Amniotic stem cell (primary cell): ENCODE measurements at regions not wholly inside any gene's neighbourhood (a gene's known extent, or its start where the extent isn't known, plus 50 kb on each side); places are given as distances from the start of the nearest gene placed in this dataset.
"Not testable (repeated sequence)": the region's sequence is repeated elsewhere in the genome, so short reads cannot be mapped to it uniquely, and the experiment has no call there.

Experiments
- DNase-seq: peaks from one replicate; lab custom pipeline; 2025; lab: John Stamatoyannopoulos, UW

DNA sequence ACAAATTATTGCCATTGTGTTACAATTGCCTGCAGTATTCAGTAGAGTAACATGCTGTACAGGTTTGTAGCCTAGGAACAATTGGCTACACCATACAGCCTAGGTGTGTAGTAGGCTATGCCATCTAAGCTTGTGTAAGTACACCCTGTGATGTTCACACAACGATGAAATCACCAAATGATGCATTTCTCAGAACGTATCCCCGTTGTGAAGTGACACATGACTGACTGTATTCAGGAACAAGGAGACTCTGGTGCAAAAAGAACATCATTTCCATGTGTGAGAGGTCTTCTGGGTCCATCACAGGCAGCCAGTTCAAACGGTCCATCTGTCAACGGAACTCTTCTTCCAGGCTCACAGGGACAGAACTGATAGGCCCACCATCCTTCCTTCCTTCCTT lies 263.7 kb downstream of the ANAPC1 start:
- no peak for DNase-seq

DNA sequence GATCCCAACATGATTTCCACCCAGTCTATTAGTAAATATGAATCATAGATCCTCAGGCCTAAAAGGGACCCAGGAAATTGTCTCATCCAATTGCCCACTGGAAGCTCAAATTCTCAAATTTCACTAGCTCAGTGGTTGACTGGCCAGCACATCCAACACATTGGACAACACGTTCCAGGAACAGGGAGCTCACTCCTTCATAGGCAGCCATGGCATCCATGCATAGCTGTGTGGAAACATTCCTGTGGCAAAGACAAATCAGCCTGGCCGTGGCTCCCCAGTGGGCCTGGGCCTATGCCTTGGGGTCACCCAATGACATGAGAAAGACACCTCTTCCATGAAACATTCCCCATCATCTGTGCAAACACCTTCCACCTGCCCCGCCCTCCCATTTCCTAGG lies 261.1 kb downstream of the ANAPC1 start:
- DNase-seq: no peak

DNA sequence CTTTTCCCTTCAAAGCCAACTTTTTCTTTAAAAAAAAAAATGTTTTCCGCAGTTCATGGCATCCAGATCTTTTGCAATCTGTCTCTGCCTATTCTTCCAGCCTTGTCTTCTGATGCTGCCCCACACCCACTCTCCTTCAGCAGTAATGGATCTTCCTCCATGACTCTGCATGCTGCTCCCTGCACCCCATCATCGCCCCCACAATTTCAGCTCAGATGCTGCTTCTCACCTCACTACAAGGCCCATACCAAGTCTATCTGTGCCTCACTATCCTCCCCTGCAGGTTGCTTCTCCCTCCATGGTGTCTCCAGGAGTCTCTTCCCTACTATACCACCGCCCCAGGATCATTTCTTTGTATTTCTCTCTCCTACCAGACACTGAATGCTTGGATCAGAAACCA lies 260.6 kb downstream of the ANAPC1 start:
- no peak for DNase-seq

DNA sequence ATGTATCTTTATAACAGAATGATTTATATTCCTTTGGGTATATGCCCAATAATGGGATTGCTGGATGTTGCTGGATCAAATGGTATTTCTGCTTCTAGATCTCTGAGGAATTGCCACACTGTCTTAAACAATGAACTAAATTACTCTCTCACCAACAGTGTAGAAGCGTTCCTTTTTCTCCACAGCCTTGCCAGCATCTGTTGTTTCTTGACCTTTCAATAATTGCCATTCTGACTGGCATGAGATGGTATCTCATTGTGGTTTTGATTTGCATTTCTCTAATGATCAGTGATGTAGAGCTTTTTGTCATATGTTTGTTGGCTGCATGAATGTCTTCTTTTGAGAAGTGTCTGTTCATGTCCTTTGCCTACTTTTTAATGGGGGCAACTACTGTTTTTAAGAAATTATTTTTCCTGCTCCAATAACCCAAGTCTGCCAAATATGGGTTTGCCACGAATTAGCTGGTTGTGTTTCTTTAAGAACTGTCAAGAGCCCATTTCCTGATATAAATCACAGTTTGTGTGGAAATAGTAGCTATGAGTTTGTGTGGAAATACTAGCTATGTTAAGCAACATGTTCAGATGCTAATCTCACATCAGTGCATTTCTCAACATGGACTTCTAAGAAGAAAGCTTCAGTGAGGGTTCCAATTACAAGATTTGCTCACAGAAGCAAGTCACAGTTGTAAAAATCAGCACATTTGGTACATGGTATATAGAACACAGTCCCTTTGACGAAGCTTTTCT lies 259.4 kb downstream of the ANAPC1 start:
- no peak for DNase-seq

DNA sequence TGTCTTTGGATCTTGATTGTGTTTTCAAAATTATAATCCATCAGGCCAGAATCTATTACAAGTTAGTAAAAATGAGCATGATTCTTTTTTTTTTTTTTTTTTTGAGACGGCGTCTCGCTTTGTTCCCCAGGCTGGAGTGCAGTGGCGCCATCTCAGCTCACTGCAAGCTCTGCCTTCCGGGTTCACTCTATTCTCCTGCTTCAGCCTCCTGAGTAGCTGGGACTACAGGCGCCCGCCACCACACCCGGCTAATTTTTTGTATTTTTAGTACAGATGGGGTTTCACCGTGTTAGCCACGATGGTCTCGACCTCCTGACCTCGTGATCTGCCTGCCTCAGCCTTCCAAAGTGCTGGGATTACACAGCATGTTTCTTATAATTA lies 258.8 kb downstream of the ANAPC1 start:
- DNase-seq: not testable (repeated sequence)

DNA sequence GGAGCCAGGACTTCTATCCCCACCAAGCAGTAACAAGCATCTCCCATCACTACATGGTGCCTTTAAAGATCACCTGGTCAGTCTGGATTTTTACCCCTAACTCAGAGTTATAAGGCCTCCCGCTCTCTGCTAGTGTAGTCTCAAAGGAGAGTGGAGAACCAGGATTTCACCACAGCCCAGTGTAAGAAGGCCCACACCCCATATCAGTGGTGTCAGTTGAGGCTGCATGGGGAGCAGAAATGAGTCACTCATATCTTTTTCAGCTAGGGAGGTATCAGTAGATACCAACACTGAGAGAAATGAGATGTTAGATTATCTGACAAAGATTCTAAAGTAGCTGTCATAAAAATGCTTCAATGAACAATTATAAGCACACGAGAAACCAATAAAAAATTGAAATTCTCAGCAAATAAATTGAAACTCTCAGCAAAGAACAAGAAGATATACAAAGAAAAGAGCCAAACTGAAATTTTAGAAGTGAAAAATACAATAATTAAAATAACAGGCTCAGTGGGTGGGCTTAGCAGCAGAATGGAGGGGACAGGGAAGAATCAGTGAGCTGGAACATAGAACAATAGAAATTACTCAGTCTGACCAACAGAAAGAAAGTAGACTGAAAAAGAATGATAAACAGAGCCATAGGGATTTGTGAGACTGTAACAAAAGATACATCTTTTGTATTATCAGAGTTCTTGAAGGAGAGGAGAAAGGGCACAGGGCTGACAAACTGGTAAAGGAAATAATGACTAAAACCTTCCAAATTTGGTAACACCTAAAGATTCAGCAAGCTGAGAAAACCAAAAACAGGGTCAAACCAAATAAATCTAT lies 257.7 kb downstream of the ANAPC1 start:
- DNase-seq: no peak

DNA sequence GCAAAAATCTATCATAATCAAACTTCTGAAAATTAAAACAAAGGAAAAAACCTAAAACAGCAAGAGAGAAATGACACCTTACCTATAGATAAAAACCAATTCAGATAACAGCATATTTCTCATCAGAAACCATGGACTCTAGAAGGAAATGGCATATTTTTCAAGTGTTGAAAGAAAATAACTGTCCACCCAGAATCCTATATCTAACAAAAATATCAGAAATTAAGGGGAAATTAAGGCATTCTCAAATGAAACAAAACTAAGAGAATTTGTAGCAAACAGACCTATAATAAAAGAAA lies 257.2 kb downstream of the ANAPC1 start:
- DNase-seq: no peak

DNA sequence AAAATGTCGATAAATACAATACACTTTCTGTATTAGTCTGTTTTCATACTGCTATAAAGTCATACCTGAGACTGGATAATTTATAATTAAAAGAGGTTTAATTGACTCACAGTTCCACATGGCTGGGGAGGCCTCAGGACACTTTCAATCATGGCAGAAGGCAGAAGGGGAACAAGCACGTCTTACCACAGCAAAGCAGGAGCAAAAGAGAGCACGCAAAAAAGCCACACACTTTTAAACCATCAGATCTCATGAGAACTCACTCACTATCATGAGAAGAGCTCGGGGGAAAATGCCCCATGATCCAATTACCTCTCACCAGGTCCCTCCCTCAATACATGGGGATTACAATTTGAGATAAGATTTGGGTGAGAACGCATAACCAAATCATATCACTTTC lies 256.7 kb downstream of the ANAPC1 start:
- no peak for DNase-seq

DNA sequence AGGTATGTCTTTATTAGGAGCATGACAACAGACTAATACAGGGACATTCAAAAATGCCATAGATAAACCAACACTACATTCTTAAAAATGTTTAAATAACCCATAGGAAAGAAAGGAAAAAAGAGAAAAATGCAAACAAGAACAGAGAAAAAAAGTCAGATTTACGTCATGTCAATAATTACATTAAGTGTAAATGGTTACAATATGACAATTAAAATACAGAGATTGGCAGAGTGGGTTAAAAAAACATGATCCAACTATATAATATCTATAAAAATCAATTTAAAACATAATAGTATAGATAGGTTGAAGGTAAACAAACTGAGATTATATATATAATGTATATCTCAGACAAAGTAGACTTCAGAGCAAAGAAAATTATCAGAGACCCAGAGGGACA lies 255.8 kb downstream of the ANAPC1 start:
- no peak for DNase-seq

DNA sequence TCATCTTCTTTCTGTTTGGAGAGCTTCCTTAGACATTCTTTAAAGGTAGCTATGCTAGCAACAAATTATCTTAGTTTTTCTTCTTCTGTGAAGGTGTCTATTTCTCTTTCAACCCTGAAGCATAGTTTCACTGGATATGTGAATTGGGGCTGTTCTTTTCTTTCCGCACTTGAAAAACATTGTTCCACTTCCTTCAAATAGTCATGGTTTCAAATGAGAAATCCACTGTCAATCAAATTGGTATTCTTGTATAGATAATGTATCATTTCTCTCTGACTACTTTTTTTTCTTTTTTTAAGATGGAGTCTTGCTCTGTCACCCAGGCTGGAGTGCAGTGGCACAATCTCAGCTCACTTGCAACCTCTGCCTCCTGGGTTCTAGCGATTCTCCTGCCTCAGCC lies 254.0 kb downstream of the ANAPC1 start:
- no peak for DNase-seq

DNA sequence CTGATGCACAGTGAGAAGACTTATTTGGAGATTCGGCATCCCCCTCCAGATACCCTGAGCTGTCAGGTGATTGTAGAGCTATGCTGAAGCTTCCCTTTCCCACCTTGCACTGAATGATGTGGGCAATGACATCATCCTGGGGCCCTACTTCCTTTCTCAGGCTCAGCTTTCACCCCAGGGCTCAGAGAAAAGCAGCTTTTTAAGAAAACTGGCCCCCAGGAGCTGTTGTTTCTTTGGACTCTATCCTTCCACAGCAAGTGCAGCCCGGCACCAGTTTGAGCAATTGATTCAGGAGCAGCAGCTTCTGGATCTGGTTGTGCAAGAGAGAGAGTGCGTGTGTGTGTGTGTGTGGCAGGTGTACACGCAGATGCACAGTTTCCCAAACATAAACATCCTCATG lies 251.3 kb downstream of the ANAPC1 start:
- no peak for DNase-seq

DNA sequence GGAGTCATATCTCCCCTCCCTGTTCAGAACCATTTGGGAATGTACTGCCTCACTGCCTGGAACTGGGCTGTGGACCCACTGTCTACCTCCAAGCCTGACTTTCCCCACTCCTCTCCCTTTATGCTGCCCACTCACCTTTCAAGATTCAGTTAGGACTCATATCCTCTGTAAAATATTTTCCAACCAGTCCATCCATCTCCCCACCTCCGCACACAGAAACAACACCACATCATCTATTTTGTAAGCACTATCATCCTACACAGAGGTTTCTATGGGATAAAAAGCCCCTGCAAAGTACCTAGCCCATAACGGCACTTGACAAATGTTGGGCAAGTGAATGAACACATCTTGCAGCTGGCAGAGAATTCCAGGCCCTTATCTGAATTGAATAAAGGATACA lies 250.8 kb downstream of the ANAPC1 start:
- DNase-seq: no peak

DNA sequence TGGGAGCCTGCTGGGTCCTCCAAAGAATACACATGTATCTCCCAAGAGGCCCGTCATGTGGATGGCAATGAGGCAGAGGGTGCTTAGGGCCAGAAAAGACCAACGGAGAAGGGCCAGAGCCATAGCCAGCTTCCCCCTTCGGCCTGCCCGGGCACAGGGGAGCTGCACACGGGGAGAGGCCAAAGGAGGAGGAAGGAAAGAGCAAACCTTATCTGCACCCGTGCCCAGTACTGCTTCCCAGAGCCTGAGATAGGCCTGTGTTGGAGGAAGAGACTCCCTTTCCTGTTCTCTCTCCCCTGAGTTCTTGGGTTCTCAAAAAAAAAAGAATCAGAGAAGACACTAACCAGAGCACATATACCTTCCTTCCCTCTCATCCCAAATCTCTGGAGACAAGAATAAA lies 250.3 kb downstream of the ANAPC1 start:
- DNase-seq: no peak

DNA sequence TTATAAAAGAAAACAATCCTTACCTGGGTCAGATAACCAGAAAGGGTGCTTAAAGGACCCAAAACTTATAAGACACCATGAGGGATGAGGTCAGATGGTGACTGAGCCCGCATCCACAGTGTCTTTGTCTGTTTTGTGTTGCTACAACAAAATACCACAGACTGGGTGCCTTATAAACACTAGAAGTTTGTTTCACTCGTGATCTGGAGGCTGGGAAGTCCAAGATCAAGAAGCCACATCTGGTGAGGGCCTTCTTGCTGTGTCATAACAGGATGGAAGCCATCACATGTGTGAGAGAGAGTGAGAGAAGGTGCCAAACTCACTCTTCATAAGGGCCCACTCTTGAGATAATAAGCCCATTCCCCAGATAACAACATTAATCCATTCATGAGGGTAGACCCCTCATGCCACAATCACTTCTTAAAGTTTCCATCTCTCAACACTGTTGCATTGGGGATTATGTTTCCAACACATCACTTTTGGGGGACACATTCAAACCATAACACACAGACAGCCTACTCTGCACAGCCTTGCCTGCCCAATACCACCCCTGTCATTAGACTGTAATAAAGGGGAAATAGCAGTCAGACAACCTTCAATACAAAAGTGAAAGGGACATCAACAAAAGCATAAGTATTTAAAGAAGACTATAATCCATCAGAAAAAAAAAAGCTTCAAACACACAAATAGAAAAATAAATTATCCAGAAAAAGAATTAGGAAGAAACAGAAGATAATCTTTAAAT lies 249.8 kb downstream of the ANAPC1 start:
- no peak for DNase-seq

DNA sequence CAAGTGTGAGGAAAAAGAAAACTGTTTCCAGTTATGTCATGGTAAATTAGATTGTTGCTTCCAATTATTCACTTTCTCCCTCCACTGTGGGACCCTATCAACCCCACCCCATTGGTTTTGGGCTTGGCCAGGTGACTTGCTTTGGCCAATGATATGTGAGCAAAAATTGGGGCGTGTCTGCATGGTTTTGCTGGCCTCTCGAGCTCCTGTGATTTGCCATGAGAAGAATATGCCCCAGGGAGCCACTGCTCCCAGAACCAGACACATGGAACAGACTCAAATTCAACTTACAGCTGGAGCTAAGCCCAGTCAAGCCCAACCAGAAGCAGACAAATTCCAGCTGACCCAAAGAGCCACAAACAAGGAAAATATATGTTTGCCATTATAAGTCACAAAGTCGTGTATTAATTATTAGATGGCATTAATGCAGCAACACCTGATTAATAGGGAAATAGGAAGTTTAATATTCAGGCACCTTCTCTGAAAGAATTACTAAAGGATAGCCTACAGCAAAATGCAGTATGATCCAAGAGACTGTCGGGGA lies 248.9 kb downstream of the ANAPC1 start:
- DNase-seq: no peak

DNA sequence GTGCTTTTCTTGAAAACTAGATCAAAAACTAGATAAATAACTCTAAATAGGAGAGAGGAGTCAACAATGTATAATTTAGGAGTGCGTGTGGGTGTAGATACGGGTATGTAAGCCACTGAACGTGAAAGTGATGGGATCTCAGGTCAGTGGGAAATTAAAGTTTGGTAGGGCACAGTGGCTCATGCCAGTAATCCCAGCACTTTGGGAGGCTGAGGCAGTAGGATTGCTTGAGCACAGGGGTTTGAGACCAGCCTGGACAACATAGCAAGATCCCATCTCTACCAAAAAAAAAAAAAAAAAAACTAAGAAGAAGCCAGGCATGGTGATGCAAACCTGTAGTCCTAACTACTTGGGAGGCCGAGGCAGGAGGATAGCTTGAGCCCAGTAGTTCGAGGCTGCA lies 247.1 kb downstream of the ANAPC1 start:
- no peak for DNase-seq

DNA sequence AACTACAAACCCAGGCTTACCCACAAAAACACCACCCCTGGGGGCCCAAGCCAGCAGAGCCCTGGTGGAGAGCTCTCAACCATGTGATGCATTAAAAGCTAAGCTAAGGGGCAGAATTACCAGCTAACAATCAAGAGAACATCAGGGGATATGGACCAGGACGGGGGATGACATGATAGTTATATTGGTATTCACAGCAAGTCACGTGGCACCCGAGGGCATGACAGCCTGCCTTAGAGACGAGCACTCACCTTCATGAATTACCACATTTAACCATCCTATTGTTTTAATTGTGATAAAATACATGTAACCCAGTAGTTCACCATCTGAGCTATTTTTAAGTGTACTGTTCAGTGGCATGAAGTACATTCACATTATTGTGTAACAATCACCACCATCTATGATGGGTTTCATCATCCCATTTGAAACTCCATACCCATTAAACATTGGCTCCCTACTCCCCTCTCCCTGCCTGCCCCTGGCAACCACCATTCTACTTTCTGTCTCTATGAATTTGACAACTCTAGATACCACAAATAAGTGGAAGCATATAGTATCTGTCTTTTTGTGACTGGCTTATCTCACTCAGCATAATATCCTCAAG lies 245.6 kb downstream of the ANAPC1 start:
- no peak for DNase-seq

DNA sequence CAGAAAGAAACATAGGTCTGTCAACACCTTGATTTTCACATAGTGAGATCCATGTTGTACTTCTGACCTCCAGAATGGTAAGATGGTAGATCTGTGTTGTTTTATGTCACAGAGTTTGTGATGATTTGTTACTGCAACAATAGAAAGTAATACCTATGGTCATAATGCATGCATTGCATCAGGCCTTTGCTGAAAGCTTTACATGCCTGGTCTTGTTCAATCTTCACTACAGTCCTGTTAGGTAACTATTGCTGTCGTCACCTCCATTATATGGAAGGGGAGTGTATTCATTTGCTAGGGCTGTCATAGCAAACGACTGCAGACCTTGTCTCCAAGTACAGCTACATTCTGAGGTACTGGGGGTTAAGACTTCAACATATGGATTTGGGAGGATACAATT lies 243.5 kb downstream of the ANAPC1 start:
- no peak for DNase-seq

DNA sequence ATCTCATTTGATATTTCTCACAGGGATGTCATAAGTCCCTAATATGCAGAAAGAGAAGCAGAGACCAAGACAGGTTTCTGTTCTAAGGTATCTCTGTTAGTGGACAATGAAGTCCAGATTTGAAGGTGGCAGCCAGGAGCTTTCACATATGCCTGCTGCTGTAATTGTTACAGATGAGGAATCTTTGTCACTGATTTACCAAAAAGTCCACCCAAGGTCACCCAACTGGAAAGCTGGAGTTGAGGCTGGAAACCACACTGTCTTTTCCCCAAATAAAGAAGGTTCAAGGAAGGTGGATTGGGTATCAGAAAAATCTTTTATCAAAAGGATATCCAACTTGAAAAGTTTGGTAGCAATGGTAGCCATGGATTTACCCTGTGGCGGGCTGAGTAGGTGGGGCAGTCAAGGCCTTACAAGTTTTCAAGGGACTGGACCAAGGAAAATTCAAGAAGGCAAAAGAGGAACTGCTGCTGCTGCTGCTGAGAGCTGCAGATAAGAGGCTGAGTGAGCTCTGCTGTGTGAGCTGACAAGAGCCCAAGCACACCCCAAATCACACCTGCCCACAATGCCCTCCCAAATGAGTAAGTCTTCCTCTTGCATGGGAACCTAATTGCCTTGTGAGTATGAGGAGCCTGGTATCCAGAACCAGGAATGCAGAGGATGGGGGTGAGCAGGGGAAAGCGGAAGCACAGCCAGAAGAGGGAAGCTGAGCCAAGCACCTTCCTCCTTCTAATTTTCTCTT lies 241.2 kb downstream of the ANAPC1 start:
- no peak for DNase-seq

DNA sequence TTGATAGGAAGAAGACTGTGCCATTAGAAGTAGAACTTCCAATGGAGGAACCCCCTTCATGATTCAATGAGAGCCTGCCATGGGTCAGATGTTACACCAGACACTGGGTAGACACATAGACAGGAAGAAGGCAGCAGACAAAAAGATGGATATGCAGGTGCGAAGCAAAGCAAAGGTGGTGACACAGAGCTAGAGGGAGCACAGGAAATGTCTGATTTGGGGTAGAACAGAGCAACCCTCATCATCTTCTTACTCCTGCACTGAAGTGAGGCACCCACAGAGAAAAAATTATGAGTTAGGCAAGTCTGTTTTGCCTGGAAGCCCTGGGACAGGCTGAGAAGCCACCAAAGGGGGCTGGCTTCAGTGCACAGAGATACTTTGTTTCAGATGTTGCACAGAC lies 240.2 kb downstream of the ANAPC1 start:
- no peak for DNase-seq

DNA sequence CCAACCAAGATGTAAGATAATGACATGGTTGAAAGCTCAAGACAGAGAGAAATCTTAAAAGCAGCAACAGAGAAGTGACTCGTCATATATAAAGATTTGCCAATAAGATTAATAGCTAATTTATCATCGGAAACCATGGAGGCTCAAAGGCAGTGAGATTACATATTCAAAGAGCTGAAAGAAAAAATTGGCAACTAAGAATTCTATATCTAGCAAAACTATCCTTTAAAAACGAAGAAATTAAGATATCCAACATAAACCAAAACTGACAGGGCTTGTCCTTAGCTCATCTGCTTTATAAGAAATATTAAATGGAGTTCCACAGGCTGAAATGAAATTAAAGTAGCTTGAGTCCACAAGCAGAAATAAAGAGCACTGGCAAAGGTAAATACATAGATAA lies 236.6 kb downstream of the ANAPC1 start:
- DNase-seq: no peak

DNA sequence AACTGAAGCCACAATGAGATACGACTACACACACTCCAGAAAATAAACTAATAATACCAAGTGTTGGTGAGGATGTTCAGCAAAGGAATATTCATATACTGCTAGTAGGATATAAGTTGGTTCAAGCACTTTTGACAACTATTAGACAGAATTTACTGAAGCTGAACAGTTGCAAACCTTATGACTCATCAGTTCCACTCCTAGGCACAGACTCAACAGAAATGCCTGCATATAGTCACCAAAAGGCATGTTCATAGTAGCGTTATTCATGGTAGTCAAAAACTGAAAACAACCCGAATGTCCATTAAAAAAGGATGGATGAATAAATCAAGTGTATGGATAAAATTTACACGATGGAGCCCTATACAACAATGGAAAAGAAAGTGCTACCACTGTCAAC lies 232.0 kb downstream of the ANAPC1 start:
- DNase-seq: no peak
